RPMI7951 (cell line): ENCODE measurements at regions not wholly inside any gene's neighbourhood (a gene's known extent, or its start where the extent isn't known, plus 50 kb on each side); places are given as distances from the start of the nearest gene placed in this dataset.
"Not testable (repeated sequence)": the region's sequence is repeated elsewhere in the genome, so short reads cannot be mapped to it uniquely, and the experiment has no call there.

Experiments
- DNase-seq: peaks from one replicate; pipeline ENCODE4 v3.0.0-alpha.2; 2012; ENCODE audit warnings: low read depth

- DNase-seq = no peak
Observed at GRCh38 chr2:207328944-207329386, 163.2 kb upstream of the KLF7 start.

- peak; percentile 96 for DNase-seq
Observed at GRCh38 chr2:207330912-207331311, 165.2 kb upstream of the KLF7 start.

GRCh38 chr2:207331674-207332073, 165.9 kb upstream of the KLF7 start:
- no peak for DNase-seq

- DNase-seq = no peak
Observed at GRCh38 chr2:207332480-207333212, 166.9 kb upstream of the KLF7 start.

GRCh38 chr2:207333599-207334300, 168.0 kb upstream of the KLF7 start:
- DNase-seq = peak; percentile 64

GRCh38 chr2:207334301-207334623, 168.5 kb upstream of the KLF7 start:
- DNase-seq = no peak

GRCh38 chr2:207334624-207335371, 169.1 kb upstream of the KLF7 start:
- peak; percentile 96 for DNase-seq

GRCh38 chr2:207337234-207338219, 171.8 kb upstream of the KLF7 start:
- DNase-seq = peak; percentile 51

GRCh38 chr2:207338220-207338607, 172.5 kb upstream of the KLF7 start:
- no peak for DNase-seq

- no peak for DNase-seq
Observed at GRCh38 chr2:207338610-207339009, 172.9 kb upstream of the KLF7 start.

GRCh38 chr2:207341112-207341750, 175.5 kb upstream of the KLF7 start:
- DNase-seq = no peak

- no peak for DNase-seq
Observed at GRCh38 chr2:207341804-207342203, 176.1 kb upstream of the KLF7 start.

- DNase-seq = not testable (repeated sequence)
Observed at GRCh38 chr2:207344596-207345394, 179.0 kb upstream of the KLF7 start.

- no peak for DNase-seq
Observed at GRCh38 chr2:207351171-207351570, 178.6 kb upstream of the CREB1 start.

GRCh38 chr2:207352978-207353671, 176.6 kb upstream of the CREB1 start:
- no peak for DNase-seq

- DNase-seq = no peak
Observed at GRCh38 chr2:207353836-207354235, 175.9 kb upstream of the CREB1 start.

GRCh38 chr2:207354462-207354861, 175.3 kb upstream of the CREB1 start:
- no peak for DNase-seq

GRCh38 chr2:207356567-207356966, 173.2 kb upstream of the CREB1 start:
- DNase-seq = no peak

GRCh38 chr2:207357216-207357615, 172.5 kb upstream of the CREB1 start:
- DNase-seq = no peak

GRCh38 chr2:207362716-207363115, 167.0 kb upstream of the CREB1 start:
- DNase-seq = no peak
